Stimulated activated naive CD8-positive, alpha-beta T cell treated with anti-CD3 and anti-CD28 coated beads, Interleukin-15, Interleukin-2, amounts not matched to agents 100 ng/mL and 50 ng/mL, for 24 hours (primary cell): ENCODE measurements at regions not wholly inside any gene's neighbourhood (a gene's known extent, or its start where the extent isn't known, plus 50 kb on each side); places are given as distances from the start of the nearest gene placed in this dataset.
"Not testable (repeated sequence)": the region's sequence is repeated elsewhere in the genome, so short reads cannot be mapped to it uniquely, and the experiment has no call there.

ENCODE experiments used
- H3K27ac Mint-ChIP-seq: one replicate; pipeline ENCODE4 v1.8.0; 2021; ENCODE audit warnings: mild to moderate bottlenecking, mixed read lengths
- H3K27me3 Mint-ChIP-seq: one replicate; pipeline ENCODE4 v1.8.0; 2021; ENCODE audit warnings: mixed read lengths
- H3K36me3 Mint-ChIP-seq: one replicate; pipeline ENCODE4 v1.8.0; 2021; ENCODE audit warnings: low read depth, mixed read lengths
- H3K4me1 Mint-ChIP-seq: one replicate; pipeline ENCODE4 v1.8.0; 2021; ENCODE audit warnings: low read depth, mixed read lengths
- H3K4me3 Mint-ChIP-seq: one replicate; pipeline ENCODE4 v1.8.0; 2021; ENCODE audit warnings: mild to moderate bottlenecking, mixed read lengths
- H3K9me3 Mint-ChIP-seq: one replicate; pipeline ENCODE4 v1.8.0; 2021; ENCODE audit warnings: mixed read lengths

GRCh38 chr13:63490149-63490548, 2074.5 kb upstream of the PCDH20 start:
- no peak overlapping the region for H3K4me3 Mint-ChIP-seq
- H3K4me1 Mint-ChIP-seq: no peaks in the 10 kb centered on the region
- peaks cover 3% of the 10 kb centered on the region for H3K9me3 Mint-ChIP-seq
- no peaks in the 10 kb centered on the region for H3K36me3 Mint-ChIP-seq
- H3K27me3 Mint-ChIP-seq: no peaks in the 10 kb centered on the region
- no peak overlapping the region for H3K27ac Mint-ChIP-seq

- Mint-ChIP-seq H3K27ac (no peak overlapping the region), H3K4me3 (no peak overlapping the region), H3K9me3 (no peaks in the 10 kb centered on the region), H3K27me3 (no peaks in the 10 kb centered on the region), H3K4me1 (no peaks in the 10 kb centered on the region), H3K36me3 (no peaks in the 10 kb centered on the region)
Measured at GRCh38 chr13:63481334-63481733, 2065.7 kb upstream of the PCDH20 start.

GRCh38 chr13:63472711-63473110, 2057.1 kb upstream of the PCDH20 start:
- Mint-ChIP-seq H3K4me1 (no peaks in the 10 kb centered on the region), H3K27me3 (no peaks in the 10 kb centered on the region), H3K9me3 (peaks cover 2% of the 10 kb centered on the region), H3K36me3 (no peaks in the 10 kb centered on the region), H3K4me3 (no peak overlapping the region), H3K27ac (no peak overlapping the region)

GRCh38 chr13:63463782-63464610, 2048.3 kb upstream of the PCDH20 start:
- Mint-ChIP-seq H3K4me1 (no peaks in the 10 kb centered on the region), H3K36me3 (no peaks in the 10 kb centered on the region), H3K9me3 (peaks cover 12% of the 10 kb centered on the region), H3K4me3 (no peak overlapping the region), H3K27ac (no peak overlapping the region), H3K27me3 (no peaks in the 10 kb centered on the region)

- H3K4me1 Mint-ChIP-seq: no peaks in the 10 kb centered on the region
- no peak overlapping the region for H3K4me3 Mint-ChIP-seq
- H3K36me3 Mint-ChIP-seq: no peaks in the 10 kb centered on the region
Measured at GRCh38 chr13:63460462-63461090, 2044.9 kb upstream of the PCDH20 start.

GRCh38 chr13:63457186-63457585, 2041.5 kb upstream of the PCDH20 start:
- Mint-ChIP-seq H3K27me3 (no peaks in the 10 kb centered on the region), H3K4me3 (no peak overlapping the region), H3K36me3 (no peaks in the 10 kb centered on the region), H3K4me1 (no peaks in the 10 kb centered on the region), H3K9me3 (peaks cover 4% of the 10 kb centered on the region), H3K27ac (no peak overlapping the region)

More at GRCh38 chr13:63460462-63461090, 2044.9 kb upstream of the PCDH20 start:
- peaks cover 12% of the 10 kb centered on the region for H3K9me3 Mint-ChIP-seq
- H3K27ac Mint-ChIP-seq: no peak overlapping the region
- no peaks in the 10 kb centered on the region for H3K27me3 Mint-ChIP-seq

- no peak overlapping the region for H3K4me3 Mint-ChIP-seq
- no peaks in the 10 kb centered on the region for H3K36me3 Mint-ChIP-seq
- H3K27ac Mint-ChIP-seq: no peak overlapping the region
- no peaks in the 10 kb centered on the region for H3K4me1 Mint-ChIP-seq
- peaks cover 4% of the 10 kb centered on the region for H3K9me3 Mint-ChIP-seq
- H3K27me3 Mint-ChIP-seq: no peaks in the 10 kb centered on the region
Measured at GRCh38 chr13:63455938-63456337, 2040.3 kb upstream of the PCDH20 start.

- no peaks in the 10 kb centered on the region for H3K36me3 Mint-ChIP-seq
- no peak overlapping the region for H3K27ac Mint-ChIP-seq
- H3K9me3 Mint-ChIP-seq: peaks cover 1% of the 10 kb centered on the region
- no peak overlapping the region for H3K4me3 Mint-ChIP-seq
- H3K4me1 Mint-ChIP-seq: no peaks in the 10 kb centered on the region
- no peaks in the 10 kb centered on the region for H3K27me3 Mint-ChIP-seq
Measured at GRCh38 chr13:63449550-63449949, 2033.9 kb upstream of the PCDH20 start.

GRCh38 chr13:63448692-63449091, 2033.0 kb upstream of the PCDH20 start:
- Mint-ChIP-seq H3K36me3 (no peaks in the 10 kb centered on the region), H3K9me3 (no peaks in the 10 kb centered on the region), H3K4me3 (no peak overlapping the region), H3K27ac (no peak overlapping the region), H3K27me3 (no peaks in the 10 kb centered on the region), H3K4me1 (no peaks in the 10 kb centered on the region)

- H3K4me1 Mint-ChIP-seq: no peaks in the 10 kb centered on the region
- no peaks in the 10 kb centered on the region for H3K36me3 Mint-ChIP-seq
- no peak overlapping the region for H3K4me3 Mint-ChIP-seq
- H3K27me3 Mint-ChIP-seq: no peaks in the 10 kb centered on the region
- H3K27ac Mint-ChIP-seq: no peak overlapping the region
- H3K9me3 Mint-ChIP-seq: no peaks in the 10 kb centered on the region
Measured at GRCh38 chr13:63446329-63446728, 2030.7 kb upstream of the PCDH20 start.

- H3K27me3 Mint-ChIP-seq, H3K9me3 Mint-ChIP-seq, H3K4me1 Mint-ChIP-seq, H3K27ac Mint-ChIP-seq, H3K4me3 Mint-ChIP-seq, H3K36me3 Mint-ChIP-seq: not testable (repeated sequence)
Measured at GRCh38 chr13:63444225-63444624, 2028.6 kb upstream of the PCDH20 start.

- Mint-ChIP-seq H3K4me1 (no peaks in the 10 kb centered on the region), H3K4me3 (no peak overlapping the region), H3K27me3 (no peaks in the 10 kb centered on the region), H3K27ac (no peak overlapping the region), H3K9me3 (no peaks in the 10 kb centered on the region), H3K36me3 (no peaks in the 10 kb centered on the region)
Measured at GRCh38 chr13:63438951-63439350, 2023.3 kb upstream of the PCDH20 start.

GRCh38 chr13:63436325-63436668, 2020.6 kb upstream of the PCDH20 start:
- Mint-ChIP-seq H3K4me3 (no peak overlapping the region), H3K27ac (no peak overlapping the region), H3K9me3 (no peaks in the 10 kb centered on the region), H3K36me3 (no peaks in the 10 kb centered on the region), H3K27me3 (no peaks in the 10 kb centered on the region), H3K4me1 (no peaks in the 10 kb centered on the region)

GRCh38 chr13:63435667-63436324, 2020.1 kb upstream of the PCDH20 start:
- Mint-ChIP-seq H3K27ac (no peak overlapping the region), H3K36me3 (no peaks in the 10 kb centered on the region), H3K4me1 (no peaks in the 10 kb centered on the region), H3K27me3 (no peaks in the 10 kb centered on the region), H3K4me3 (no peak overlapping the region), H3K9me3 (no peaks in the 10 kb centered on the region)

- H3K27ac Mint-ChIP-seq: no peak overlapping the region
- no peaks in the 10 kb centered on the region for H3K36me3 Mint-ChIP-seq
- H3K27me3 Mint-ChIP-seq: no peaks in the 10 kb centered on the region
- no peak overlapping the region for H3K4me3 Mint-ChIP-seq
- no peaks in the 10 kb centered on the region for H3K9me3 Mint-ChIP-seq
- no peaks in the 10 kb centered on the region for H3K4me1 Mint-ChIP-seq
Measured at GRCh38 chr13:63433546-63434150, 2018.0 kb upstream of the PCDH20 start.
